Endothelial cell of umbilical vein (primary cell): ENCODE measurements at regions not wholly inside any gene's neighbourhood (a gene's known extent, or its start where the extent isn't known, plus 50 kb on each side); places are given as distances from the start of the nearest gene placed in this dataset.

Experiments used
- BruUV-seq: library from RNA; stranded (reverse); fragments of 400-500 nt; replicated peaks from 2 replicates; lab custom pipeline; 2021; lab: Mats Ljungman, UMichigan
- CTCF ChIA-PET: fragments of 300-600, 350-600 bp; sonication (Branson Sonifier 250); formaldehyde crosslinking; loops from one replicate; lab custom pipeline; 2021; ENCODE audit warnings: antibody characterized with exemption, inconsistent platforms; lab: Charles Lee
- POLR2A ChIA-PET: fragments of 300-600, 350-600 bp; sonication (Branson Sonifier 250); formaldehyde crosslinking; loops from one replicate; lab custom pipeline; 2021; ENCODE audit warnings: antibody characterized with exemption, inconsistent platforms; lab: Charles Lee
- DNase-seq: peaks from one replicate; pipeline ENCODE4 v3.0.0-alpha.2; 2011; ENCODE audit warnings: low read depth, low spot score
- FAIRE-seq: peaks from 2 replicates; lab custom pipeline; 2011; peaks lifted over from hg19 to GRCh38; lab: Jason Lieb, UNC
- H2AFZ ChIP-seq: 2 replicates; pipeline ENCODE4 v1.6.0; 2012; ENCODE audit warnings: low read depth, low read length, control low read depth, inconsistent platforms
- H3K27ac ChIP-seq: 2 replicates; pipeline ENCODE4 v1.5.1; 2011; ENCODE audit warnings: low read depth, mild to moderate bottlenecking, control low read depth, low read length, moderate library complexity; ENCODE audit not compliant: insufficient read depth
- H3K27me3 ChIP-seq, 2 experiments: 2 replicates each; pipeline versions ENCODE4 v1.6.0 to v1.6.1; 2011; ENCODE audit warnings: low read length in 2 of 2, mixed read lengths in 1 of 2; ENCODE audit not compliant: control insufficient read depth in 2 of 2, insufficient read depth in 2 of 2
- H3K36me3 ChIP-seq, 2 experiments: 2 replicates in 1 of 2; 3 replicates in 1 of 2; pipeline ENCODE4 v1.5.1; 2011; ENCODE audit warnings: low read length in 2 of 2, mild to moderate bottlenecking in 1 of 2, moderate library complexity in 1 of 2; ENCODE audit not compliant: control insufficient read depth in 2 of 2, insufficient read depth in 2 of 2; ENCODE audit errors: extremely low read depth in 1 of 2
- H3K4me1 ChIP-seq: 3 replicates; pipeline ENCODE4 v1.5.1; 2011; ENCODE audit warnings: mild to moderate bottlenecking, low read length; ENCODE audit not compliant: control insufficient read depth, insufficient read depth; ENCODE audit errors: extremely low read depth
- H3K4me2 ChIP-seq: 2 replicates; pipeline ENCODE4 v1.6.1; 2011; ENCODE audit warnings: low read length, control low read depth, mixed read lengths; ENCODE audit not compliant: insufficient read depth
- H3K4me3 ChIP-seq, 3 experiments: fragments of 200-600 bp in 1 of 3; sonication (generic), shearing (Covaris generic) in 1 of 3; replicated peaks in 1 of 3; 2 replicates each; pipeline ENCODE4 v1.5.1; 2011 to 2016; ENCODE audit warnings: control low read depth in 3 of 3, low read length in 3 of 3, mild to moderate bottlenecking in 2 of 3, inconsistent platforms in 1 of 3, low read depth in 1 of 3, moderate library complexity in 1 of 3; ENCODE audit not compliant: insufficient read depth in 1 of 3
- H3K79me2 ChIP-seq: 2 replicates; pipeline ENCODE4 v1.6.0; 2012; ENCODE audit warnings: low read length, inconsistent platforms; ENCODE audit not compliant: control insufficient read depth, insufficient read depth
- H3K9ac ChIP-seq: replicated peaks from 2 replicates; pipeline ENCODE3; 2011; ENCODE audit warnings: low read length, control low read depth; ENCODE audit not compliant: insufficient read depth; ENCODE audit errors: extremely low read depth
- H3K9me1 ChIP-seq: replicated peaks from 3 replicates; pipeline ENCODE4 v1.6.0; 2011; ENCODE audit warnings: mild to moderate bottlenecking, low read length; ENCODE audit not compliant: control insufficient read depth, insufficient read depth; ENCODE audit errors: extremely low read depth
- H3K9me3 ChIP-seq: replicated peaks from 2 replicates; pipeline ENCODE4 v1.5.1; 2012; ENCODE audit warnings: low read length, inconsistent platforms; ENCODE audit not compliant: control insufficient read depth, insufficient read depth
- H4K20me1 ChIP-seq: replicated peaks from 2 replicates; pipeline ENCODE3; 2011; ENCODE audit warnings: mild to moderate bottlenecking, low read length; ENCODE audit not compliant: control insufficient read depth, insufficient read depth; ENCODE audit errors: extremely low read depth
- FOS ChIP-seq: IDR thresholded peaks from 2 replicates; pipeline ENCODE4 v1.6.1; 2011; ENCODE audit warnings: mild to moderate bottlenecking, low read length, moderate library complexity, borderline replicate concordance; ENCODE audit not compliant: insufficient read depth
- GATA2 ChIP-seq: IDR thresholded peaks from 2 replicates; pipeline ENCODE4 v1.7.0; 2011; ENCODE audit warnings: low read depth, mild to moderate bottlenecking, moderate library complexity, mixed read lengths, low read length; ENCODE audit not compliant: insufficient read length, insufficient read depth
- JUN ChIP-seq: IDR thresholded peaks from 2 replicates; pipeline ENCODE4 v1.6.1; 2011; ENCODE audit warnings: borderline replicate concordance, low read depth; ENCODE audit not compliant: insufficient read length, insufficient read depth
- MAX ChIP-seq: IDR thresholded peaks from 2 replicates; pipeline ENCODE4 v1.6.1; 2011; ENCODE audit not compliant: insufficient read depth, insufficient read length
- POLR2A ChIP-seq: IDR thresholded peaks from 2 replicates; pipeline ENCODE4 v1.6.1; 2012; ENCODE audit warnings: low read depth, mild to moderate bottlenecking, control low read depth, low read length
- POLR2AphosphoS5 ChIP-seq: IDR thresholded peaks from 2 replicates; pipeline ENCODE4 v1.6.1; 2012; ENCODE audit warnings: low read depth, mild to moderate bottlenecking, control low read depth, low read length, moderate library complexity; ENCODE audit not compliant: insufficient read depth
- dilution Hi-C: fragments of 300-500 bp; cut with MboI; formaldehyde crosslinking; loops from one replicate; pipeline ENCODE4 v1.15.0; 2019; ENCODE audit warnings: low sequenced_read_pairs; ENCODE audit not compliant: extremely low pct_ligation_motif_present
- intact Hi-C: fragments of 100-400 bp; cut with micrococcal nuclease; formaldehyde crosslinking; loops from one replicate; pipeline ENCODE4 v1.10.0; 2022

- FAIRE-seq = no peak
- Histone ChIP-seq H3K9me1 (no peaks in the 10 kb centered on the region), H2AFZ (no peak overlapping the region), H3K4me3 (no peak overlapping the region), H3K4me2 (no peak overlapping the region), H3K27me3 (no peaks in the 10 kb centered on the region), H4K20me1 (no peaks in the 10 kb centered on the region), H3K79me2 (no peaks in the 10 kb centered on the region), H3K36me3 (no peaks in the 10 kb centered on the region), H3K9ac (no peak overlapping the region), H3K4me1 (no peaks in the 10 kb centered on the region), H3K27ac (no peak overlapping the region), H3K9me3 (no peaks in the 10 kb centered on the region)
- no peak for DNase-seq
- no peak for TF ChIP-seq POLR2AphosphoS5
- intact Hi-C loops = no loop called here
- ChIA-PET CTCF (interaction anchor here (1.8 kb wide), 1 partner anchor 20 kb away, joined by 9 read pairs; no protein-coding TSS in a partner anchor), POLR2A (no interaction called here)
- BruUV-seq = no TSS peak
- dilution Hi-C loops = no loop called here
These were observed 280.4 kb downstream of the AEBP2 start for GRCh38 chr12:19719672-19720071.

- dilution Hi-C loops = no loop called here
- CTCF ChIA-PET = interaction anchor here (1.1 to 1.4 kb wide), 2 partner anchors 11 to 13 kb away, joined by 4 to 5 read pairs; no protein-coding TSS in a partner anchor
These were observed 286.8 kb downstream of the AEBP2 start for GRCh38 chr12:19726122-19726521.

More at GRCh38 chr12:19726122-19726521, 286.8 kb downstream of the AEBP2 start:
- no peaks in the 10 kb centered on the region for H3K9me3 ChIP-seq
- POLR2A ChIA-PET = no interaction called here
- no peak overlapping the region for H3K4me2 ChIP-seq
- H3K4me1 ChIP-seq = no peaks in the 10 kb centered on the region
- intact Hi-C loops = no loop called here
- H4K20me1 ChIP-seq = no peaks in the 10 kb centered on the region
- H3K36me3 ChIP-seq = no peaks in the 10 kb centered on the region
- DNase-seq = no peak
- H2AFZ ChIP-seq = no peak overlapping the region
- no peak overlapping the region for H3K27ac ChIP-seq
- no peaks in the 10 kb centered on the region for H3K79me2 ChIP-seq
- H3K9ac ChIP-seq = no peak overlapping the region
- TF ChIP-seq JUN = no peak
- TF ChIP-seq GATA2 = no peak
- no peak for TF ChIP-seq FOS
- no peak for TF ChIP-seq MAX
- TF ChIP-seq POLR2A = no peak
- TF ChIP-seq POLR2AphosphoS5 = no peak
- no peaks in the 10 kb centered on the region for H3K27me3 ChIP-seq
- no peak overlapping the region for H3K4me3 ChIP-seq
- no peak for FAIRE-seq
- H3K9me1 ChIP-seq = no peaks in the 10 kb centered on the region
- no TSS peak for BruUV-seq
